HG02981 (cell line): ENCODE measurements at regions not wholly inside any gene's neighbourhood (a gene's known extent, or its start where the extent isn't known, plus 50 kb on each side); places are given as distances from the start of the nearest gene placed in this dataset.
A peak's percentile ranks its signal among the peaks of the same experiment; 100 is the strongest.
"Not testable (repeated sequence)": the region's sequence is repeated elsewhere in the genome, so short reads cannot be mapped to it uniquely, and the experiment has no call there.

Source experiments
- ATAC-seq: cut with Tn5 transposase; IDR thresholded peaks from one replicate; pipeline ENCODE4 v1.9.1; 2021; ENCODE audit warnings: mild to moderate bottlenecking, moderate library complexity; ENCODE audit not compliant: unreplicated experiment

GRCh38 chr14:45990252-45990651 is 661.3 kb downstream of the RPL10L start:
- ATAC-seq, result no peak

GRCh38 chr14:45976001-45976400 is 675.6 kb downstream of the RPL10L start:
- ATAC-seq, result no peak

GRCh38 chr14:45972416-45972815 is 679.2 kb downstream of the RPL10L start:
- ATAC-seq, result no peak

DNA sequence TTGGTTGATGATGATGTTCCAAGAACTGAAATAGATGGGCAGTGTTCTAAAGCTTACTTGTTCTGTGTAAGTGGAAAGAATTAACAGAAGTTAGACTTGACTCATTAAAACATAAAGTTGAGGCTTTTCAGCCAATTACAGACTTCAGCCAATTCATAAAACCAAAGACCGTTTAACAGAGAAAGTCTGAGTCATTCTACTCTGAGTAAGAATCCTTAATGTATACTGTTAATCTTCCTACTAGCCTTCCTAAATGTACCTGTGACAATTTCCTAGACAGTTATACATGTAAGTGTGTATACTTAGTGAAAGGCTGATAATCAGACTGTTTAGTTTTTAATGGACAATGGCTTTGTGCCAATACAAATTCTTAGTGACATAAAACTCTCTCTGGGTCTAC is 681.0 kb downstream of the RPL10L start:
- ATAC-seq, result no peak

- no peak for ATAC-seq
Observed at GRCh38 chr14:45968037-45968436, 683.5 kb downstream of the RPL10L start.

- no peak for ATAC-seq
Observed at GRCh38 chr14:45949479-45949878, 696.5 kb upstream of the MIS18BP1 start.

DNA sequence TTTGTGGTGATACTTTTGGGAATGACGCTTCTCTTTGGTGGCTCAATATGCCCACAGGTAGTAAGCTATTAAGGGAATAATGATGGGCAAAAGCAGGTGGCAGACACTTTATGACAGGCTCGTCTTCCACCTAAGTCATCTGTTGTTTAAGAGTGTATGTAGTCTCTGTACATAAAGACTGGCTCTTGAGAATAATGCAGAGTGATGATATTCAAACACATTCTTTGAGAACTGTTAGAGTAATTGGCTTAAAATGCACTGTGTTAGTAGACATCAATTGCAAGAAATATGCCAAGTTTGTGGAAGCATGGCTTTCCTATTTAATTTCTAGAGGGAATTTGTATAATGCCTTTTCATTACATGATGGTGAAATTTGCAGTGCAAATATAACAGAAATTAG is 694.8 kb upstream of the MIS18BP1 start:
- no peak for ATAC-seq

DNA sequence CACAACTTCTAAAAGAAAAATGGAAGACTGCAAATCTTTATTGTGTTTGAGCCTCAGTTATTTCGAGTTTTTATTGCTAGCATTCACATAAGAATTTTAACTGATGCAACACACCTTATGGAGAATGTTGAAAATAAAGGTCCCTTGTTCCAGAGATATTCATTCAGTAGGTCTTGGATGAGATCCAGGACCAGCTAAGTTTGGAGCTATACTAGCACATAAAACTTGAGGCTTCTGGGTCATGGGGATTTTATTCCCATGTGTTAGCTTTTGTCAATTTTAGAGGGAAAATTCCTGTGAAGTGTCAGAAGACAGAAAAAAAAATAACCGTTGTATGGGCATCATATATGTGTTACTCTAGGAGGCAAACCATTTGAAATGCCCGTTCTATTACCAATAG is 693.2 kb upstream of the MIS18BP1 start:
- ATAC-seq, result no peak

DNA sequence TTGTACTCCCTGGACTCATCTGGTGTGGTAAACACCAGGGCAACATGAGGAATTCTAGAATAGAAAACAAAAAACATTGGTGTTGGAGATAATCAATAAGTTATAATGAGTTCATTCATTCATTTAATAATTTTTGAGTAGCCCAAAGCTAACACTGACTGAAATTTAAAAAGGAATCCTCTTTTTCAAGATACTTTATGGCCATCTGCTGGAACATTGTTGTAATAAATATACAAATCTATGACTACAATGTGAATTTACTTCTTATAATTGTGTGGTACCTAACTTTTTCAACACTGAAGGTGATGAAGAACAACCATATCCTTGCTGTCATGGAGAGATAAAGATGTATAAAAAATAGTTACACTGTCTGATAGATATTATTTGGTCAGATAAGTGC is 687.3 kb upstream of the MIS18BP1 start:
- no peak for ATAC-seq

- ATAC-seq, result no peak
Observed at GRCh38 chr14:45939572-45939971, 686.6 kb upstream of the MIS18BP1 start.

DNA sequence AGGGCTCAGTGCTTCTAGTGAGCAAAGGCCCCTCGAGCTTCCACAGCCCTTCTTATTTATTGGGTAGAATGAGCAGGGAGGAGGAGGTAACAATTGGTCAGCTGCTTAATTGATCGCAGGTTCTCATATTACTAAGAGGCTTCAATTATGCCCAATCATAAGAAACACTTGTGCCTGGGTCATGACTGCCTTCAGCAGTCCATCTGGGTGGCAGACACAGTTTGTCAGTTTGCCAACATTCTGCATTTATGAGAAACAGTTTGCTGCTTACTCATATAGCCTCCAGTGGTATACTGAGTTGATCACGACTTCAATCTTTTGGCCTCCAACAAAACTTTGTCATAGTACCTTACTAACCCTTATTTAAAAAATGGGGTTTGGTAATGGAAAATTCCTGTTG is 667.0 kb upstream of the MIS18BP1 start:
- ATAC-seq, result not testable (repeated sequence)

- ATAC-seq, result no peak
Observed at GRCh38 chr14:45916340-45916953, 663.4 kb upstream of the MIS18BP1 start.

- no peak for ATAC-seq
Observed at GRCh38 chr14:45907782-45908181, 654.8 kb upstream of the MIS18BP1 start.

GRCh38 chr14:45906257-45906656 is 653.3 kb upstream of the MIS18BP1 start:
- peak; percentile 78 for ATAC-seq

DNA sequence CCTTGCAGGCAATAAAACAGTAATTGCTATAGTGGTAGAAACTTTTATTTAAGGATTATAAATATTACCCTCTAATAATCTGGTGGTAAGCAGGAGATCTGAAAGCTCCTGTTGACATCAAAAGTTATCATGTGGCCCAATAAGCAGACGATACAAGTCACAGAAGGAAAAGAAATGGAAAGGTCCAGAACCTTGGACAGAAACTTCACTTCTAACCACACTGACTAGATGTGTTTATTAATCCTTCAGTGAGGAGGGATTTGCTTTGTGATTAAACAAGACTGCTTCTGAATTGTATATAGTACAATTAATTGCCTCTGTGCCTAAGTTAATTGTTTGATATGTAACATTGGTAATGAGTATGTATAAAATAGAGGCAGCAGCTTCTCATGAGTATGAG is 652.7 kb upstream of the MIS18BP1 start:
- ATAC-seq, result no peak

- ATAC-seq, result no peak
Observed at GRCh38 chr14:45904314-45904713, 651.3 kb upstream of the MIS18BP1 start.

GRCh38 chr14:45902241-45902640 is 649.2 kb upstream of the MIS18BP1 start:
- ATAC-seq, result no peak

GRCh38 chr14:45897439-45897838 is 644.4 kb upstream of the MIS18BP1 start:
- ATAC-seq, result no peak

GRCh38 chr14:45893127-45893526 is 640.1 kb upstream of the MIS18BP1 start:
- ATAC-seq, result no peak

- no peak for ATAC-seq
Observed at GRCh38 chr14:45891417-45892080, 638.5 kb upstream of the MIS18BP1 start.

DNA sequence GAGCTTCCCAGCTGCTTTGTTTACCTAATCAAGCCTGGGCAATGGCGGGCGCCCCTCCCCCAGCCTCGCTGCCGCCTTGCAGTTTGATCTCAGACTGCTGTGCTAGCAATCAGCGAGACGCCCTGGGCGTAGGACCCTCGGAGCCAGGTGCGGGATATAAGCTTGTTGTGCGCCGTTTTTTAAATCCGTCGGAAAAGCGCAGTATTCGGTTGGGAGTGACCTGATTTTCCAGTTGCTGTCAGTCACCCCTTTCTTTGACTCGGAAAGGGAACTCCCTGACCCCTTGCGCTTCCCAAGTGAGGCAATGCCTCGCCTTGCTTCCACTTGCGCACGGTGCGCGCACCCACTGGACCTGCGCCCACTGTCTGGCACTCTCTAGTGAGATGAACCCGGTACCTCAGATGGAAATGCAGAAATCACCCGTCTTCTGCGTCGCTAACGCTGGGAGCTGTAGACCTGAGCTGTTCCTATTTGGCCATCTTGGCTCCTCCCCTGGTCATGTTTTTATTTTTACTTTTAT is 635.8 kb upstream of the MIS18BP1 start:
- ATAC-seq, result not testable (repeated sequence)

GRCh38 chr14:45877981-45878380 is 625.0 kb upstream of the MIS18BP1 start:
- no peak for ATAC-seq

DNA sequence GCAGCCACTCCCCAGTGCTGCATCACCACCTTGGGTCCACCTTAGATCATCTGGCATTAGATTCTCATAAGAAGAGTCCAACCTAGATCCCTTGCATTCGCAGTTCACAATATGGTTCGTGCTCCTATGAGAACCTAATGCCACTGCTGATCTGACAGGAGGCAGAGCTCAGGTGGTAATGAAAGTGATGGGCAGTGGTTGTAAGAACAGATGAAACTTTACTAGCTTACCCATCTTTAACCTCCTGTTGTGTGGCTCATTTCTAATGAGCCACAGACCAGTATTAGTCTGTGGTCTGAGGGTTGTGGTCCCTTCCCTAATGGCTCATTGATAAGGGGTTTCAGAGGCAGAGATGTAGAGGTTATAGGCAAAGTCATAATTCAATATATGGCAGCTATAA is 615.9 kb upstream of the MIS18BP1 start:
- no peak for ATAC-seq
